OCI-LY7 (cell line): ENCODE measurements at regions not wholly inside any gene's neighbourhood (a gene's known extent, or its start where the extent isn't known, plus 50 kb on each side); places are given as distances from the start of the nearest gene placed in this dataset.

ENCODE experiments used
- CTCF ChIP-seq: fragments of 200-600 bp; sonication (generic); conservative IDR thresholded peaks from 2 replicates; pipeline ENCODE4 v1.5.1; 2014; ENCODE audit warnings: mild to moderate bottlenecking, antibody characterized with exemption, low read length, moderate library complexity, mixed read lengths
- EZH2phosphoT487 ChIP-seq: fragments of 200-600 bp; sonication (generic); IDR thresholded peaks from 2 replicates; pipeline ENCODE4 v1.6.1; 2018; ENCODE audit warnings: low read depth, borderline replicate concordance, mild to moderate bottlenecking, mixed run types, antibody characterized with exemption, low read length, moderate library complexity, mixed read lengths

GRCh38 chr13:99028890-99029289, 51.0 kb upstream of the DOCK9 start:
- TF ChIP-seq CTCF, result peak; percentile 69
- no peak for TF ChIP-seq EZH2phosphoT487
